SK-N-SH (cell line): ENCODE measurements at regions not wholly inside any gene's neighbourhood (a gene's known extent, or its start where the extent isn't known, plus 50 kb on each side); places are given as distances from the start of the nearest gene placed in this dataset.

Source experiments
- CTCF ChIA-PET: fragments of 300-600, 350-600 bp; formaldehyde crosslinking; extraction: SDS; loops from one replicate; lab custom pipeline; 2021; lab: Yijun Ruan, JAX
- POLR2A ChIA-PET: fragments of 350-600 bp; sonication (Branson Sonifier 250); formaldehyde crosslinking; extraction: SDS; loops from one replicate; lab custom pipeline; 2020; ENCODE audit warnings: antibody characterized with exemption, inconsistent platforms; lab: Yijun Ruan, JAX
- DNase-seq: peaks from one replicate; pipeline ENCODE4 v3.0.0; 2012
- H2AFZ ChIP-seq: fragments of 200-600 bp; sonication (generic); 2 replicates; pipeline ENCODE4 v1.8.1; 2016; ENCODE audit warnings: antibody characterized with exemption, mild to moderate bottlenecking, low read depth
- H3F3A ChIP-seq: fragments of 200-600 bp; sonication (generic); replicated peaks from 2 replicates; pipeline ENCODE3; 2016; ENCODE audit warnings: antibody characterized with exemption, mild to moderate bottlenecking; ENCODE audit not compliant: insufficient read depth
- H3K27ac ChIP-seq, 2 experiments: fragments of 200-500 bp in 1 of 2; fragments of 200-600 bp in 1 of 2; sonication (Bioruptor generic) in 1 of 2; sonication (generic), shearing (Covaris generic) in 1 of 2; 2 replicates each; pipeline versions ENCODE4 v1.5.1 to v1.6.1; 2014 to 2016; ENCODE audit warnings: low read depth in 2 of 2, inconsistent platforms in 1 of 2, low read length in 1 of 2, mild to moderate bottlenecking in 1 of 2, mixed read lengths in 1 of 2
- H3K27me3 ChIP-seq: fragments of 200-600 bp; sonication (generic), shearing (Covaris generic); 2 replicates; pipeline ENCODE4 v1.6.1; 2016; ENCODE audit warnings: mixed run types; ENCODE audit not compliant: insufficient read depth
- H3K36me3 ChIP-seq, 2 experiments: fragments of 200-500 bp in 1 of 2; fragments of 200-600 bp in 1 of 2; sonication (Bioruptor generic) in 1 of 2; sonication (generic) in 1 of 2; replicated peaks in 1 of 2; 2 replicates each; pipeline versions ENCODE3 to v1.5.1; 2014 to 2016; ENCODE audit warnings: low read length in 1 of 2, mild to moderate bottlenecking in 1 of 2; ENCODE audit not compliant: insufficient read depth in 2 of 2, control insufficient read depth in 1 of 2
- H3K4me1 ChIP-seq, 2 experiments: fragments of 200-500 bp in 1 of 2; fragments of 200-600 bp in 1 of 2; sonication (Bioruptor generic) in 1 of 2; sonication (generic), shearing (Covaris generic) in 1 of 2; 2 replicates each; pipeline versions ENCODE4 v1.5.1 to v1.6.1; 2014 to 2016; ENCODE audit warnings: low read depth in 1 of 2, low read length in 1 of 2, mixed run types in 1 of 2; ENCODE audit not compliant: insufficient read depth in 2 of 2, control insufficient read depth in 1 of 2
- H3K4me2 ChIP-seq: fragments of 200-600 bp; sonication (generic), shearing (Covaris generic); 2 replicates; pipeline ENCODE4 v1.6.1; 2017; ENCODE audit warnings: mixed run types
- H3K4me3 ChIP-seq, 2 experiments: fragments of 200-500 bp in 1 of 2; fragments of 200-600 bp in 1 of 2; sonication (Bioruptor generic) in 1 of 2; sonication (generic), shearing (Covaris generic) in 1 of 2; 2 replicates each; pipeline versions ENCODE4 v1.5.1 to v1.8.1; 2014 to 2016; ENCODE audit warnings: low read depth in 2 of 2, inconsistent platforms in 1 of 2, low read length in 1 of 2, mild to moderate bottlenecking in 1 of 2, mixed read lengths in 1 of 2, moderate library complexity in 1 of 2
- H3K79me2 ChIP-seq: fragments of 200-600 bp; sonication (generic); 2 replicates; pipeline ENCODE4 v1.8.1; 2017; ENCODE audit warnings: mild to moderate bottlenecking; ENCODE audit not compliant: insufficient read depth
- H3K9ac ChIP-seq: fragments of 200-600 bp; sonication (generic); 2 replicates; pipeline ENCODE4 v1.6.1; 2017; ENCODE audit warnings: mixed run types
- H3K9me2 ChIP-seq: fragments of 200-600 bp; sonication (generic); 2 replicates; pipeline ENCODE4 v1.6.1; 2017; ENCODE audit warnings: mixed run types
- H3K9me3 ChIP-seq: fragments of 200-600 bp; sonication (generic); 2 replicates; pipeline ENCODE4 v1.6.1; 2017; ENCODE audit warnings: mixed run types, mild to moderate bottlenecking, moderate library complexity
- H4K20me1 ChIP-seq: fragments of 200-600 bp; sonication (generic); 2 replicates; pipeline ENCODE4 v1.6.1; 2017; ENCODE audit warnings: mild to moderate bottlenecking, mixed run types; ENCODE audit not compliant: insufficient read depth
- EP300 ChIP-seq, 2 experiments: IDR thresholded peaks; 2 replicates each; pipeline versions ENCODE4 v1.4.0 to v1.6.1; 2012; ENCODE audit warnings: borderline replicate concordance in 1 of 2, low read depth in 1 of 2, low read length in 1 of 2
- EZH2phosphoT487 ChIP-seq: fragments of 200-600 bp; sonication (generic); IDR thresholded peaks from 2 replicates; pipeline ENCODE4 v1.6.1; 2017; ENCODE audit warnings: low read depth, mixed run types, mild to moderate bottlenecking, antibody characterized with exemption, moderate library complexity, borderline replicate concordance
- FOXJ3 ChIP-seq: sonication (generic); formaldehyde crosslinking; IDR thresholded peaks from 2 replicates; pipeline ENCODE4 v1.5.1; 2020; ENCODE audit warnings: mild to moderate bottlenecking, missing genetic modification reagents
- FOXM1 ChIP-seq: IDR thresholded peaks from 2 replicates; pipeline ENCODE4 v1.4.0; 2012; ENCODE audit warnings: low read depth, mild to moderate bottlenecking
- GABPA ChIP-seq: IDR thresholded peaks from 2 replicates; pipeline ENCODE4 v1.4.0; 2012; ENCODE audit warnings: low read depth, mild to moderate bottlenecking
- GATA2 ChIP-seq: sonication (generic); formaldehyde crosslinking; IDR thresholded peaks from 2 replicates; pipeline ENCODE4 v1.5.0; 2020; ENCODE audit warnings: mild to moderate bottlenecking, missing genetic modification reagents
- MEF2A ChIP-seq: IDR thresholded peaks from 2 replicates; pipeline ENCODE4 v1.4.0; 2012; ENCODE audit warnings: low read depth, borderline replicate concordance
- MXI1 ChIP-seq: IDR thresholded peaks from 2 replicates; pipeline ENCODE4 v1.6.1; 2012; ENCODE audit warnings: mild to moderate bottlenecking, low read depth, low read length, improper control_type of control experiment
- NFIC ChIP-seq: IDR thresholded peaks from 2 replicates; pipeline ENCODE4 v1.4.0; 2012; ENCODE audit warnings: borderline replicate concordance
- POLR2AphosphoS5 ChIP-seq: IDR thresholded peaks from 2 replicates; pipeline ENCODE4 v1.6.1; 2012; ENCODE audit warnings: low read depth, low read length
- RAD21 ChIP-seq: IDR thresholded peaks from 2 replicates; pipeline ENCODE4 v1.6.1; 2012; ENCODE audit warnings: mild to moderate bottlenecking, low read length
- RCOR1 ChIP-seq: fragments of 150-350 bp; IDR thresholded peaks from 2 replicates; pipeline ENCODE4 v1.6.1; 2017; ENCODE audit warnings: antibody characterized with exemption, low read length
- RFX5 ChIP-seq: IDR thresholded peaks from 2 replicates; pipeline ENCODE4 v1.6.1; 2012; ENCODE audit warnings: mild to moderate bottlenecking, improper control_type of control experiment, low read length
- RXRA ChIP-seq: IDR thresholded peaks from 2 replicates; pipeline ENCODE4 v1.4.0; 2012; ENCODE audit warnings: low read depth, mild to moderate bottlenecking, borderline replicate concordance
- SMC3 ChIP-seq: IDR thresholded peaks from 2 replicates; pipeline ENCODE4 v1.6.1; 2012; ENCODE audit warnings: low read depth, low read length, improper control_type of control experiment
- TAF1 ChIP-seq: IDR thresholded peaks from 2 replicates; pipeline ENCODE4 v1.6.1; 2012; ENCODE audit warnings: low read depth, mild to moderate bottlenecking, low read length, moderate library complexity, borderline replicate concordance
- TCF12 ChIP-seq: IDR thresholded peaks from 2 replicates; pipeline ENCODE4 v1.4.0; 2012
- USF1 ChIP-seq: IDR thresholded peaks from 2 replicates; pipeline ENCODE4 v1.4.0; 2012; ENCODE audit warnings: low read depth, borderline replicate concordance
- TF ChIP-seq, protein P1 (sequence below): fragments of 150-350 bp; IDR thresholded peaks from 2 replicates; pipeline ENCODE4 v1.6.1; 2016; ENCODE audit warnings: mild to moderate bottlenecking, low read depth, low read length
- TF ChIP-seq, protein P2 (sequence below): fragments of 200-600 bp; sonication (generic); IDR thresholded peaks from 2 replicates; pipeline ENCODE4 v1.6.1; 2017; ENCODE audit warnings: antibody characterized with exemption, mild to moderate bottlenecking, moderate library complexity
- TF ChIP-seq, protein P3 (sequence below): fragments of 150-350 bp; IDR thresholded peaks from 2 replicates; pipeline ENCODE4 v1.6.1; 2017; ENCODE audit warnings: antibody characterized with exemption, low read length, low read depth, borderline replicate concordance
- TF ChIP-seq, protein P4 (sequence below): IDR thresholded peaks from 2 replicates; pipeline ENCODE4; 2012
- TF ChIP-seq, protein P5 (sequence below): IDR thresholded peaks from 2 replicates; pipeline ENCODE4 v1.4.0; 2012; ENCODE audit warnings: low read depth, borderline replicate concordance

DNA sequence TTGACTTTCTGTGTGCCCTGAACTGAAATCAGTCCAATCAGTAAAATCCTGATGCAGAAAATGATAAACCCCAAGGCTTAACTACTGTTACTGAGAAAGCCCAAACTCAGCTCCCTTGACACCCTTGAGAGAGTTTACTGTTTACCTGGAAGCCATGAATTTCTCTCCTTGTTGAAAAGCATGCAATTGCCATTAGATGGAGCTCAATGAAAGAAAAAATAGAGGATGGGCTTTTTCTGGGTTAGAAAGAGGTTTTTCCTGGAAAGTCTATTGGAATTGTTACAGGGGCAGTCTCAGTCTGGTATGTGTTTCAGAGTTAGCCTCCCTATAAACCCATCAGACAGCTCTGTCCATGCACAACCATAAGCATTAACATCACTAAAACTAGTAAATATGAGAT, 66.4 kb upstream of the C4orf54 start:
- H2AFZ ChIP-seq, result no peak overlapping the region
- no peaks in the 10 kb centered on the region for H3K27me3 ChIP-seq
- ChIA-PET CTCF (interaction anchor here (0.7 to 3.5 kb wide), 13 partner anchors 12 to 274 kb away, joined by 3 to 25 read pairs (median 3); no protein-coding TSS in a partner anchor), POLR2A (interaction anchor here (1.3 kb wide), 1 partner anchor 8 kb away, joined by 3 read pairs; no protein-coding TSS in a partner anchor)
- H3K79me2 ChIP-seq, result no peaks in the 10 kb centered on the region
- no peaks in the 10 kb centered on the region for H3K9me2 ChIP-seq
- peak; percentile 4 for DNase-seq
- peak overlapping the region; percentile 9; the same call in 1 of the 2 replicates for H3K4me2 ChIP-seq
- H3K9ac ChIP-seq, result no peak overlapping the region
- no peaks in the 10 kb centered on the region for H3K36me3 ChIP-seq
- H3K9me3 ChIP-seq, result no peaks in the 10 kb centered on the region
- H3K27ac ChIP-seq, result no peak overlapping the region
- TF ChIP-seq TCF12, result no peak
- no peak for TF ChIP-seq FOXM1
- TF ChIP-seq RFX5, result no peak
- TF ChIP-seq EZH2phosphoT487, result no peak
- TF ChIP-seq, protein P1, sequence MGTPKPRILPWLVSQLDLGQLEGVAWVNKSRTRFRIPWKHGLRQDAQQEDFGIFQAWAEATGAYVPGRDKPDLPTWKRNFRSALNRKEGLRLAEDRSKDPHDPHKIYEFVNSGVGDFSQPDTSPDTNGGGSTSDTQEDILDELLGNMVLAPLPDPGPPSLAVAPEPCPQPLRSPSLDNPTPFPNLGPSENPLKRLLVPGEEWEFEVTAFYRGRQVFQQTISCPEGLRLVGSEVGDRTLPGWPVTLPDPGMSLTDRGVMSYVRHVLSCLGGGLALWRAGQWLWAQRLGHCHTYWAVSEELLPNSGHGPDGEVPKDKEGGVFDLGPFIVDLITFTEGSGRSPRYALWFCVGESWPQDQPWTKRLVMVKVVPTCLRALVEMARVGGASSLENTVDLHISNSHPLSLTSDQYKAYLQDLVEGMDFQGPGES, result no peak
- TF ChIP-seq, protein P2, sequence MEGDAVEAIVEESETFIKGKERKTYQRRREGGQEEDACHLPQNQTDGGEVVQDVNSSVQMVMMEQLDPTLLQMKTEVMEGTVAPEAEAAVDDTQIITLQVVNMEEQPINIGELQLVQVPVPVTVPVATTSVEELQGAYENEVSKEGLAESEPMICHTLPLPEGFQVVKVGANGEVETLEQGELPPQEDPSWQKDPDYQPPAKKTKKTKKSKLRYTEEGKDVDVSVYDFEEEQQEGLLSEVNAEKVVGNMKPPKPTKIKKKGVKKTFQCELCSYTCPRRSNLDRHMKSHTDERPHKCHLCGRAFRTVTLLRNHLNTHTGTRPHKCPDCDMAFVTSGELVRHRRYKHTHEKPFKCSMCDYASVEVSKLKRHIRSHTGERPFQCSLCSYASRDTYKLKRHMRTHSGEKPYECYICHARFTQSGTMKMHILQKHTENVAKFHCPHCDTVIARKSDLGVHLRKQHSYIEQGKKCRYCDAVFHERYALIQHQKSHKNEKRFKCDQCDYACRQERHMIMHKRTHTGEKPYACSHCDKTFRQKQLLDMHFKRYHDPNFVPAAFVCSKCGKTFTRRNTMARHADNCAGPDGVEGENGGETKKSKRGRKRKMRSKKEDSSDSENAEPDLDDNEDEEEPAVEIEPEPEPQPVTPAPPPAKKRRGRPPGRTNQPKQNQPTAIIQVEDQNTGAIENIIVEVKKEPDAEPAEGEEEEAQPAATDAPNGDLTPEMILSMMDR, result peak; percentile 32
- TF ChIP-seq RCOR1, result no peak
- TF ChIP-seq, protein P3, sequence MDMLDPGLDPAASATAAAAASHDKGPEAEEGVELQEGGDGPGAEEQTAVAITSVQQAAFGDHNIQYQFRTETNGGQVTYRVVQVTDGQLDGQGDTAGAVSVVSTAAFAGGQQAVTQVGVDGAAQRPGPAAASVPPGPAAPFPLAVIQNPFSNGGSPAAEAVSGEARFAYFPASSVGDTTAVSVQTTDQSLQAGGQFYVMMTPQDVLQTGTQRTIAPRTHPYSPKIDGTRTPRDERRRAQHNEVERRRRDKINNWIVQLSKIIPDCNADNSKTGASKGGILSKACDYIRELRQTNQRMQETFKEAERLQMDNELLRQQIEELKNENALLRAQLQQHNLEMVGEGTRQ, result no peak
- TF ChIP-seq EP300 (IDR thresholded peaks at IDR 0.05; ENCODE audit: borderline replicate concordance in 1 of 2, low read depth in 1 of 2, low read length in 1 of 2), result no peak
- TF ChIP-seq SMC3, result peak; percentile 35; the same call in 1 of the 2 replicates
- TF ChIP-seq, protein P4, sequence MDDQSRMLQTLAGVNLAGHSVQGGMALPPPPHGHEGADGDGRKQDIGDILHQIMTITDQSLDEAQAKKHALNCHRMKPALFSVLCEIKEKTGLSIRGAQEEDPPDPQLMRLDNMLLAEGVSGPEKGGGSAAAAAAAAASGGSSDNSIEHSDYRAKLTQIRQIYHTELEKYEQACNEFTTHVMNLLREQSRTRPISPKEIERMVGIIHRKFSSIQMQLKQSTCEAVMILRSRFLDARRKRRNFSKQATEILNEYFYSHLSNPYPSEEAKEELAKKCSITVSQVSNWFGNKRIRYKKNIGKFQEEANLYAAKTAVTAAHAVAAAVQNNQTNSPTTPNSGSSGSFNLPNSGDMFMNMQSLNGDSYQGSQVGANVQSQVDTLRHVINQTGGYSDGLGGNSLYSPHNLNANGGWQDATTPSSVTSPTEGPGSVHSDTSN, result no peak
- no peak for TF ChIP-seq MEF2A
- no peak for TF ChIP-seq POLR2AphosphoS5
- TF ChIP-seq GABPA, result no peak
- TF ChIP-seq FOXJ3, result no peak
- TF ChIP-seq, protein P5, sequence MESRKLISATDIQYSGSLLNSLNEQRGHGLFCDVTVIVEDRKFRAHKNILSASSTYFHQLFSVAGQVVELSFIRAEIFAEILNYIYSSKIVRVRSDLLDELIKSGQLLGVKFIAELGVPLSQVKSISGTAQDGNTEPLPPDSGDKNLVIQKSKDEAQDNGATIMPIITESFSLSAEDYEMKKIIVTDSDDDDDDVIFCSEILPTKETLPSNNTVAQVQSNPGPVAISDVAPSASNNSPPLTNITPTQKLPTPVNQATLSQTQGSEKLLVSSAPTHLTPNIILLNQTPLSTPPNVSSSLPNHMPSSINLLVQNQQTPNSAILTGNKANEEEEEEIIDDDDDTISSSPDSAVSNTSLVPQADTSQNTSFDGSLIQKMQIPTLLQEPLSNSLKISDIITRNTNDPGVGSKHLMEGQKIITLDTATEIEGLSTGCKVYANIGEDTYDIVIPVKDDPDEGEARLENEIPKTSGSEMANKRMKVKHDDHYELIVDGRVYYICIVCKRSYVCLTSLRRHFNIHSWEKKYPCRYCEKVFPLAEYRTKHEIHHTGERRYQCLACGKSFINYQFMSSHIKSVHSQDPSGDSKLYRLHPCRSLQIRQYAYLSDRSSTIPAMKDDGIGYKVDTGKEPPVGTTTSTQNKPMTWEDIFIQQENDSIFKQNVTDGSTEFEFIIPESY, result no peak
- no peak for TF ChIP-seq NFIC
- no peak for TF ChIP-seq USF1
- TF ChIP-seq RXRA, result no peak
- no peak for TF ChIP-seq MXI1
- no peak for TF ChIP-seq TAF1
- TF ChIP-seq RAD21, result peak; percentile 57; the same call in 1 of the 2 replicates
- no peak for TF ChIP-seq GATA2 (CRISPR knock-in tag)
- no peak overlapping the region for H3K4me3 ChIP-seq
- no peaks in the 10 kb centered on the region for H3F3A ChIP-seq
- H4K20me1 ChIP-seq, result no peaks in the 10 kb centered on the region
- peaks cover 0 to 4% of the 10 kb centered on the region in 2 experiments; a peak in 1 of 4 replicates for H3K4me1 ChIP-seq
